HG02798 (cell line): ENCODE measurements at regions not wholly inside any gene's neighbourhood (a gene's known extent, or its start where the extent isn't known, plus 50 kb on each side); places are given as distances from the start of the nearest gene placed in this dataset.
A peak's percentile ranks its signal among the peaks of the same experiment; 100 is the strongest.

Source experiments
- ATAC-seq: cut with Tn5 transposase; IDR thresholded peaks from one replicate; pipeline ENCODE4 v1.9.1; 2021; ENCODE audit warnings: mild to moderate bottlenecking; ENCODE audit not compliant: unreplicated experiment, poor library complexity

DNA sequence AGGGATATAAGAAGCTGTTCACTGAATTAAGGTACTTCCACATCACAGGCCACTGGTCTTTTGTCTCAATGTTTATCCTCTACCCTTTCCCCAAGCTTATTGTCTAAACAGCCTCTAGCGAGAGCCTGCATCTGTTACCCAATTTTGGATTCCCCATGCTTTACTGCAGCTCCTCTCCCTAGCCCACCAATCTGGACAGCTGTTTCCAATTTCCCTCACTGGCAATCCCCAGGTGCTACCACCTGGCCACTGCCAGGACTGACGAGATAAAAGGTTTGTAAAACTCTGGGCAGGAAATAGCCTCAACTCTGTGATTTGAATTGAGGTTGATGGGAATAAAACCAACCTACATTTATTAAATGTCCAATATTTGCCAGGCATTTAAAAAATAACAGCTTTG, 58.0 kb upstream of the TEX9 start:
- ATAC-seq: no peak

DNA sequence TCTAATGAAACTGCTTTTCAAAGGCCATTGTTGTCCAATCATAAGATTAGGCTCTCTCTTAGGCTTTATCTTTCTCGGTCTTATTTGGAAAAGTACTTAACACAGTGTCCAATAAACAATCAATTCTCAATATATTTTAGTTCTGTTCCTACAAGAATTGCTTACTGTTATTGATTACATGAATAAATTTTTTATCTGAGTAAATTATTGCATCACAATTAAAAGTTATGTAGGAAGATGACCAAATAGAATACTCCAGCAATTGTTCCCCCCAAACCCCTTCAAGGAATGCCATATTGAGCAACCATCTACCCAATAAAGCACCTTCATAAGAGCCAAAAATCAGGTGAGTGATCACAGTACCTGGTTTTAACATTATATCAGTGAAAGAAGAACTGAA, 55.0 kb upstream of the RFX7 start:
- no peak for ATAC-seq

DNA sequence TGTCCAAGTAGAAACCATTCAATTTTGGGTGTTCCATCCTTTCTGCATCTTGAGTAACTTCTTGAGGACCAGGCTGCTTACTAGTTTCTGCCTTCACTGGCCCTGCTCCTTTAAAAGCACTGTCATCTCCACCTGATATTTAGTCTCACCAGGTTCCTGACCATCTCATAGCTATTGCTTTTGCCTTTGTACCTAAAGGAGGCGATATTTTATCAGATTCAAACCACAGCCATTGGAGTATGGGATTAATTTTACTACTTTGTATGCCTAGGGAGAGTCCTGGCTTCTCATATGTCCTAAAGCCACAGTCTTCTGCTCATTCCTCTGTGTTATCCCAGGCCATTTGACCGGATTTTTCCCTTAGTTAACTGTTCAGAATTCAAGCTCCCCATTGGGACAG, 51.8 kb upstream of the RFX7 start:
- ATAC-seq: no peak

DNA sequence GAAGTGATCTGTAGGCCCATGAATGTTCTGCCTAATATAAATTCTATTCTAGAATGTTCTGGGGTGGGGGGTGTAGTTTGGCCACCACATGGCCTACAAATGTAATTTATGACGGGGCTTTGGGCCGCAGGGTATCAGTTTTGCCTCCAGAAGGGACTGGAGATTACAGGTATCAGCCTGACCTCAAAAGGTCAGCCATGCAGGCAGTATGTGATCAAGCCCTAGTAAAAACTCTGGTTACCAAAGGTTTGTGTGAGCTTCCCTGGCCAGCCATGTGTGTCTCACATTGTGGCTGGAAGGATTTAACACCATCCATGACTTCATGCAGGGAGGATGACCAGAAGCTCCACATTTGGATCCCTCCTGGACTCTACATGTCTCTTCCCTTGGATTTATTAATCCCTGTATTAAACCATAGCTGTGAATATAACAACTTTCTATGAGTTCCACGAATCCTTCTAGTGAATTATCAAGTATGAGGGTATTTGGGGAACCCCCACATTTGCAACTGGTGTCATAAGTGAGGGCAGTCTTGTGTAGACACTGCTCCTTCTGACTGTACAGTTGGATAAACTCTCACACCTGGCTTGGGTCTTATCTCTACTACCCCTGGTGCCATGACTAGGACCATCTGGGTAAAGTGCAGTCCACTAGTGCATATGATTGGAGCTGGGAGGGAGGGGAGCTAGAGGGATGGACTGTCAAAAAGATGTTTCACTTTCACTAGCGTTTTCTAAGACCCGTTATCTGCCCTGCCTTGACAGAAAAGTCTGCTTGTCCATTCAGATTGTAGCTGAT, 50.0 kb upstream of the RFX7 start:
- ATAC-seq: peak; percentile 46
